H9 (cell line): ENCODE measurements at regions not wholly inside any gene's neighbourhood (a gene's known extent, or its start where the extent isn't known, plus 50 kb on each side); places are given as distances from the start of the nearest gene placed in this dataset.

ENCODE experiments used
- DNase-seq: peaks from one replicate; pipeline ENCODE4 v3.0.0-alpha.2; 2017
- H2AFZ ChIP-seq: one replicate; pipeline ENCODE4 v1.6.1; 2013; ENCODE audit warnings: mild to moderate bottlenecking, low read length, control low read depth, moderate library complexity
- H2AK5ac ChIP-seq: 2 replicates; pipeline ENCODE4 v1.6.1; 2013; ENCODE audit warnings: low read length, control low read depth, mixed read lengths; ENCODE audit not compliant: insufficient read length
- H2BK120ac ChIP-seq: one replicate; pipeline ENCODE4 v1.6.1; 2013; ENCODE audit warnings: low read depth, mild to moderate bottlenecking, low read length, control low read depth, inconsistent platforms; ENCODE audit not compliant: poor library complexity, severe bottlenecking
- H2BK12ac ChIP-seq: 2 replicates; pipeline ENCODE4 v1.6.1; 2013; ENCODE audit warnings: low read length, control low read depth, mixed read lengths, low read depth; ENCODE audit not compliant: insufficient read length
- H2BK15ac ChIP-seq: 2 replicates; pipeline ENCODE4 v1.6.1; 2013; ENCODE audit warnings: low read depth, low read length, control low read depth
- H2BK20ac ChIP-seq: one replicate; pipeline ENCODE4 v1.6.1; 2013; ENCODE audit warnings: low read depth, mild to moderate bottlenecking, low read length, control low read depth, inconsistent platforms; ENCODE audit not compliant: poor library complexity, severe bottlenecking
- H2BK5ac ChIP-seq: 2 replicates; pipeline ENCODE4 v1.6.1; 2013; ENCODE audit warnings: low read length, control low read depth, mixed read lengths; ENCODE audit not compliant: insufficient read length
- H3K14ac ChIP-seq: 2 replicates; pipeline ENCODE4 v1.6.1; 2013; ENCODE audit warnings: low read length, control low read depth; ENCODE audit not compliant: insufficient read depth
- H3K18ac ChIP-seq: 2 replicates; pipeline ENCODE4 v1.6.1; 2013; ENCODE audit warnings: low read depth, mild to moderate bottlenecking, mixed read lengths, low read length, control low read depth; ENCODE audit not compliant: insufficient read length
- H3K23ac ChIP-seq: 2 replicates; pipeline ENCODE4 v1.6.1; 2013; ENCODE audit warnings: low read length, control low read depth, mixed read lengths, low read depth; ENCODE audit not compliant: insufficient read length
- H3K23me2 ChIP-seq: 2 replicates; pipeline ENCODE4 v1.6.1; 2013; ENCODE audit warnings: low read depth, mild to moderate bottlenecking, mixed read lengths, low read length, control low read depth; ENCODE audit not compliant: insufficient read length, poor library complexity, severe bottlenecking
- H3K27ac ChIP-seq: 2 replicates; pipeline ENCODE4 v1.5.1; 2013; ENCODE audit warnings: low read length, control low read depth, mixed read lengths, low read depth; ENCODE audit not compliant: insufficient read length
- H3K27me3 ChIP-seq: 2 replicates; pipeline ENCODE4 v1.6.1; 2013; ENCODE audit warnings: low read length, control low read depth, inconsistent platforms; ENCODE audit not compliant: insufficient read depth
- H3K4ac ChIP-seq: 2 replicates; pipeline ENCODE4 v1.6.1; 2013; ENCODE audit warnings: low read depth, mild to moderate bottlenecking, control low read depth, inconsistent platforms, low read length, moderate library complexity
- H3K4me1 ChIP-seq: 2 replicates; pipeline ENCODE4 v1.6.1; 2013; ENCODE audit warnings: low read length, control low read depth, inconsistent platforms; ENCODE audit not compliant: insufficient read depth
- H3K4me2 ChIP-seq: 2 replicates; pipeline ENCODE4 v1.6.1; 2013; ENCODE audit warnings: low read length, control low read depth, mixed read lengths; ENCODE audit not compliant: insufficient read length, insufficient read depth
- H3K56ac ChIP-seq: 2 replicates; pipeline ENCODE4 v1.6.1; 2013; ENCODE audit warnings: low read depth, mild to moderate bottlenecking, mixed read lengths, low read length, control low read depth; ENCODE audit not compliant: insufficient read length
- H3K79me1 ChIP-seq: 2 replicates; pipeline ENCODE4 v1.6.1; 2013; ENCODE audit warnings: low read depth, mild to moderate bottlenecking, moderate library complexity, low read length, control low read depth, inconsistent platforms; ENCODE audit not compliant: insufficient read depth, poor library complexity, severe bottlenecking
- H3K79me2 ChIP-seq: 2 replicates; pipeline ENCODE4 v1.6.1; 2013; ENCODE audit warnings: low read length, control low read depth, inconsistent platforms; ENCODE audit not compliant: insufficient read depth
- H3K9ac ChIP-seq: 2 replicates; pipeline ENCODE4 v1.6.1; 2013; ENCODE audit warnings: low read length, control low read depth, mixed read lengths; ENCODE audit not compliant: insufficient read length; ENCODE audit errors: extremely low read depth
- H3K9me3 ChIP-seq: one replicate; pipeline ENCODE4 v1.6.1; 2013; ENCODE audit warnings: low read depth, low read length, inconsistent platforms; ENCODE audit not compliant: control insufficient read depth
- H3T11ph ChIP-seq: one replicate; pipeline ENCODE4 v1.6.1; 2013; ENCODE audit warnings: mild to moderate bottlenecking, low read length, control low read depth, inconsistent platforms
- H4K20me1 ChIP-seq: one replicate; pipeline ENCODE4 v1.6.1; 2013; ENCODE audit not compliant: control insufficient read depth, insufficient read length, insufficient read depth
- H4K5ac ChIP-seq: 2 replicates; pipeline ENCODE4 v1.6.1; 2013; ENCODE audit warnings: low read depth, mild to moderate bottlenecking, mixed read lengths, low read length, control low read depth; ENCODE audit not compliant: insufficient read length
- H4K8ac ChIP-seq: replicated peaks from 2 replicates; pipeline ENCODE4 v1.6.1; 2013; ENCODE audit warnings: low read length, control low read depth, mixed read lengths, low read depth; ENCODE audit not compliant: insufficient read length
- H4K91ac ChIP-seq: 2 replicates; pipeline ENCODE4 v1.6.1; 2013; ENCODE audit warnings: low read depth, mild to moderate bottlenecking, moderate library complexity, mixed read lengths, low read length, control low read depth; ENCODE audit not compliant: insufficient read length
- H3K27ac Mint-ChIP-seq, 3 experiments: 2 replicates in 2 of 3; 3 replicates in 1 of 3; pipeline ENCODE4 v1.8.0; 2020 to 2021; ENCODE audit warnings: mixed read lengths in 3 of 3, mild to moderate bottlenecking in 1 of 3, moderate library complexity in 1 of 3
- H3K27me3 Mint-ChIP-seq: 2 replicates; pipeline ENCODE4 v1.8.0; 2021; ENCODE audit warnings: low read depth, mild to moderate bottlenecking, moderate library complexity, mixed read lengths
- H3K36me3 Mint-ChIP-seq, 3 experiments: 2 replicates in 2 of 3; 3 replicates in 1 of 3; pipeline ENCODE4 v1.8.0; 2020 to 2021; ENCODE audit warnings: low read depth in 3 of 3, mixed read lengths in 3 of 3; ENCODE audit not compliant: insufficient read depth in 1 of 3
- H3K4me1 Mint-ChIP-seq, 2 experiments: 2 replicates each; pipeline ENCODE4 v1.8.0; 2020; ENCODE audit warnings: mixed read lengths in 2 of 2
- H3K4me3 Mint-ChIP-seq, 2 experiments: 2 replicates in 1 of 2; 3 replicates in 1 of 2; pipeline ENCODE4 v1.8.0; 2020 to 2021; ENCODE audit warnings: mild to moderate bottlenecking in 2 of 2, mixed read lengths in 2 of 2, moderate library complexity in 1 of 2
- H3K9me3 Mint-ChIP-seq, 2 experiments: 2 replicates in 1 of 2; 3 replicates in 1 of 2; pipeline ENCODE4 v1.8.0; 2020; ENCODE audit warnings: mild to moderate bottlenecking in 2 of 2, mixed read lengths in 2 of 2, moderate library complexity in 1 of 2
- CTCF ChIP-seq: fragments of 200-600 bp; sonication (generic); conservative IDR thresholded peaks from 3 replicates; pipeline ENCODE4 v1.8.0; 2021; ENCODE audit warnings: antibody characterized with exemption, mild to moderate bottlenecking
- WGBS: extraction: QIAGEN DNeasy Blood & Tissue Kit; methylation state at CpG from one replicate; pipeline ENCODE4 v1.1.7; 2013; ENCODE audit warnings: missing lambda C conversion rate, low lambda C conversion rate, mixed read lengths; ENCODE audit not compliant: insufficient read length; ENCODE audit errors: extremely low coverage; 5-methylcytosine and 5-hydroxymethylcytosine counted together

DNA sequence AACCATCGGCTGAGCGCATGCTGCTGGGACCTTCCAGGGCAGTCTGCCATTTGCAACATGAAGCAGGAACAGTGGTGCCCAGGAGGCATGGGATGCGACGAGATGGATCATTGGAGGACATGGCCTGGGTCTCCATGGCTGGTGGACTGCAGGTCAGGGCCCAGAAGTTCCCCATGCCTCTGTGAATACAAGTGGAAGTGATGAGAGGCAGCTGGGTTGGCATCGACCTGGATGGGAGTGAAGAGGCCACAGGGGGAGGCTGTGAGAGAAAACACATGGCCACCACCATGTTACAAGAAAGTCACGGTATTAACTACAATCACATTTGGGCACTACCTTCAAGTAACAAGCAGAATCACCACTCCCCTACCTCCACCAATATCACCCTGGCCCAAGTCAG, 262.0 kb downstream of the FOXO1 start:
- Mint-ChIP-seq H3K36me3 (no peaks in the 10 kb centered on the region), H3K27me3 (no peaks in the 10 kb centered on the region; the same call in 1 of the 2 replicates), H3K27ac (no peak overlapping the region; a peak in 1 of 7 replicates), H3K4me3 (no peak overlapping the region), H3K9me3 (no peaks in the 10 kb centered on the region), H3K4me1 (peaks cover 15 to 17% of the 10 kb centered on the region in 2 experiments)
- Histone ChIP-seq H4K8ac (no peak overlapping the region), H3K27ac (no peak overlapping the region), H3K14ac (no peak overlapping the region), H2BK12ac (no peak overlapping the region), H3K4ac (no peak overlapping the region), H2BK120ac (no peak overlapping the region), H3K9ac (no peak overlapping the region), H3K27me3 (no peaks in the 10 kb centered on the region), H2AK5ac (no peak overlapping the region), H3T11ph (no peak overlapping the region), H3K23ac (no peak overlapping the region), H3K56ac (no peak overlapping the region), H2BK15ac (no peak overlapping the region), H3K4me1 (no peaks in the 10 kb centered on the region; the same call in 1 of the 2 replicates), H2BK20ac (no peak overlapping the region), H2BK5ac (no peak overlapping the region), H3K9me3 (no peaks in the 10 kb centered on the region), H3K23me2 (no peaks in the 10 kb centered on the region), H3K18ac (no peak overlapping the region), H4K5ac (no peak overlapping the region), H3K79me2 (0 out of 2 replicates have a peak, but pooled peaks cover 2% of the 10 kb centered on the region), H3K79me1 (no peaks in the 10 kb centered on the region), H4K91ac (no peak overlapping the region), H2AFZ (no peak overlapping the region), H4K20me1 (no peaks in the 10 kb centered on the region), H3K4me2 (no peak overlapping the region)
- TF ChIP-seq CTCF: no peak
- WGBS: no CpG with 5 or more reads among the region's 6 CpGs
- no peak for DNase-seq
